MCF 10A (cell line): ENCODE measurements at regions not wholly inside any gene's neighbourhood (a gene's known extent, or its start where the extent isn't known, plus 50 kb on each side); places are given as distances from the start of the nearest gene placed in this dataset.

Experiments used
- BruUV-seq: library from RNA; stranded (reverse); fragments of 400-500 nt; replicated peaks from 2 replicates; lab custom pipeline; 2021; lab: Mats Ljungman, UMichigan
- CTCF ChIA-PET: fragments of 300-600 bp; sonication (Branson Sonifier 250); formaldehyde crosslinking; extraction: SDS; loops from one replicate; lab custom pipeline; 2021; ENCODE audit warnings: antibody characterized with exemption, inconsistent platforms; lab: Yijun Ruan, JAX
- POLR2A ChIA-PET: fragments of 300-600, 350-650 bp; sonication (Branson Sonifier 250); formaldehyde crosslinking; extraction: SDS; loops from one replicate; lab custom pipeline; 2020; ENCODE audit warnings: antibody characterized with exemption, inconsistent platforms; lab: Yijun Ruan, JAX
- DNase-seq: peaks from one replicate; pipeline ENCODE4 v3.0.0-alpha.2; 2018; ENCODE audit not compliant: unreplicated experiment
- H3K27ac Mint-ChIP-seq: one replicate; pipeline ENCODE4 v1.8.0; 2022; ENCODE audit warnings: mild to moderate bottlenecking, low read depth, mixed read lengths; ENCODE audit not compliant: unreplicated experiment
- H3K27me3 Mint-ChIP-seq: one replicate; pipeline ENCODE4 v1.8.0; 2022; ENCODE audit warnings: mixed read lengths; ENCODE audit not compliant: insufficient read depth, unreplicated experiment
- H3K36me3 Mint-ChIP-seq: one replicate; pipeline ENCODE4 v1.8.0; 2022; ENCODE audit warnings: mild to moderate bottlenecking, moderate library complexity, mixed read lengths; ENCODE audit not compliant: insufficient read depth, unreplicated experiment
- H3K4me1 Mint-ChIP-seq: one replicate; pipeline ENCODE4 v1.8.0; 2022; ENCODE audit warnings: mixed read lengths; ENCODE audit not compliant: insufficient read depth, unreplicated experiment
- H3K4me3 Mint-ChIP-seq: one replicate; pipeline ENCODE4 v1.8.0; 2022; ENCODE audit warnings: mild to moderate bottlenecking, moderate library complexity, mixed read lengths; ENCODE audit not compliant: unreplicated experiment
- H3K9me3 Mint-ChIP-seq: one replicate; pipeline ENCODE4 v1.8.0; 2022; ENCODE audit warnings: mixed read lengths; ENCODE audit not compliant: unreplicated experiment
- intact Hi-C: fragments of 100-400 bp; cut with micrococcal nuclease; formaldehyde crosslinking; loops from 2 replicates; pipeline ENCODE4 v1.14.1; 2022
- TF ChIP-seq, protein P1 (sequence below): fragments of 200-600 bp; IDR thresholded peaks from one replicate; pipeline ENCODE4 v1.8.0; 2022; ENCODE audit warnings: antibody characterized with exemption, mild to moderate bottlenecking; ENCODE audit not compliant: unreplicated experiment

DNA sequence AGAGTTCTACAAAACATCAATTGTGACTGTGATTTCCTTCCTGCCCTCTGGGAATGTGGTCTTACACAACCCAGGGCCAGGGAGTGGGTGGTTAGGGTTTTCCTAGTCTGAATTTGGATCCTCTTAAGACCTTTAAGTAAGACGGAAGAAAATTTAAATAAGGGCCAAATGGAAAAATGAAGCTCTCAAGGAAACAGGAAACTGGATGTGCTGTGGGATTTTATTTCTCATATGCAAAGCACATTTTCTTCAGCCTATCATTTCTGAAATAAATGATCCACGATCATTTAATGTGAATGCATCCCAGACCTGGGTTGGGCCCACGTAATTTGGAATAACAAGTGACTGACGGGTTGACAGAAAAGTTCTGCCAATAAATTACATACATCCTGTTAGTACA lies 243.6 kb downstream of the CLIC5 start:
- POLR2A ChIA-PET: no interaction called here
- Mint-ChIP-seq H3K4me3 (no peak overlapping the region), H3K4me1 (no peaks in the 10 kb centered on the region), H3K9me3 (peaks cover 6% of the 10 kb centered on the region), H3K36me3 (no peaks in the 10 kb centered on the region), H3K27ac (no peak overlapping the region), H3K27me3 (no peaks in the 10 kb centered on the region)
- TF ChIP-seq, protein P1, sequence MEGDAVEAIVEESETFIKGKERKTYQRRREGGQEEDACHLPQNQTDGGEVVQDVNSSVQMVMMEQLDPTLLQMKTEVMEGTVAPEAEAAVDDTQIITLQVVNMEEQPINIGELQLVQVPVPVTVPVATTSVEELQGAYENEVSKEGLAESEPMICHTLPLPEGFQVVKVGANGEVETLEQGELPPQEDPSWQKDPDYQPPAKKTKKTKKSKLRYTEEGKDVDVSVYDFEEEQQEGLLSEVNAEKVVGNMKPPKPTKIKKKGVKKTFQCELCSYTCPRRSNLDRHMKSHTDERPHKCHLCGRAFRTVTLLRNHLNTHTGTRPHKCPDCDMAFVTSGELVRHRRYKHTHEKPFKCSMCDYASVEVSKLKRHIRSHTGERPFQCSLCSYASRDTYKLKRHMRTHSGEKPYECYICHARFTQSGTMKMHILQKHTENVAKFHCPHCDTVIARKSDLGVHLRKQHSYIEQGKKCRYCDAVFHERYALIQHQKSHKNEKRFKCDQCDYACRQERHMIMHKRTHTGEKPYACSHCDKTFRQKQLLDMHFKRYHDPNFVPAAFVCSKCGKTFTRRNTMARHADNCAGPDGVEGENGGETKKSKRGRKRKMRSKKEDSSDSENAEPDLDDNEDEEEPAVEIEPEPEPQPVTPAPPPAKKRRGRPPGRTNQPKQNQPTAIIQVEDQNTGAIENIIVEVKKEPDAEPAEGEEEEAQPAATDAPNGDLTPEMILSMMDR: no peak
- intact Hi-C loops: no loop called here
- CTCF ChIA-PET: interaction anchor here (2.5 kb wide), 1 partner anchor 11 kb away, joined by 9 read pairs; no protein-coding TSS in a partner anchor
- BruUV-seq: no TSS peak
- no peak for DNase-seq

DNA sequence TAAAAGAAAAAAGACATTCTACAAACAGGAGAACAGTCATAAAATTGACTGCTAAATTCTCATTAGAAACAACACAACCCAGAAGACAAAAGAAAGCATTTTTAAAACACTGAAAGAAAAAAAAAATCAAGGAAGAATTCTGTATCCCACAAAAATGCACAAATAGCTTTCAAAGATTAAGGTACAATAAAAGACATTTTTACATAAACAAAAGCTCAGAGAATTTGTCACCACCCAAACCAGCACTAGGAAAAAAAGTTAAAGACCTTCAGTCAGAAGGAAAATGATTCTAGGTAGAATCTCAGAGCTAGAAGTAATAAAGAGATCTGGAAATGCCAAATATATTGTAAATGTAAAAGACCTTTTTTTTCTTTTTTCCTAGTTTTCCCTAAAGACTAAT lies 252.4 kb downstream of the CLIC5 start:
- ChIA-PET POLR2A (interaction anchor here (0.7 kb wide), 1 partner anchor 165 kb away, joined by 3 read pairs; no protein-coding TSS in a partner anchor), CTCF (no interaction called here)
- TF ChIP-seq, protein P1: no peak

DNA sequence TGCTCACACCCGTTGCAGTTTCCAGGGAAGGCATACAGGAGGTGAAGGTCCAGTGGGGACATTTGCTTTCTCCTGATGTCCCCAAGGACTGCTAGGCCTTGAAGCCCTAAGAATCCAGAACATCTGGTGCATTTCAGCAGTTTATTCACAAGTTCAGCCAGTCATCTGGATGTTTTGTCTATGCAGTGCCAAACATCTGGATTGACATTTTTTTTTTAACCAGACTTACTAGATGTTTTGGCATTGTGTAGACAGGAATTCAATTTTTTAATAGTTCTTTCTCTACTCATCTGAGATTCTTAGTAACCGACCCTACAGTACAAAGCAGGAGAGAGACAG lies 256.2 kb downstream of the CLIC5 start:
- Mint-ChIP-seq H3K27me3 (no peaks in the 10 kb centered on the region), H3K27ac (no peak overlapping the region), H3K36me3 (no peaks in the 10 kb centered on the region), H3K4me3 (no peak overlapping the region), H3K9me3 (peaks cover 15% of the 10 kb centered on the region), H3K4me1 (no peaks in the 10 kb centered on the region)
- BruUV-seq: no TSS peak
- no peak for DNase-seq
- POLR2A ChIA-PET: interaction anchor here (0.6 kb wide), 1 partner anchor 17 kb away, joined by 3 read pairs; no protein-coding TSS in a partner anchor
- intact Hi-C loops: no loop called here
- TF ChIP-seq, protein P1: no peak
- CTCF ChIA-PET: interaction anchor here (0.6 to 0.8 kb wide), 2 partner anchors 23 to 450 kb away, joined by 3 to 4 read pairs; no protein-coding TSS in a partner anchor

More for the DNA sequence above, 252.4 kb downstream of the CLIC5 start:
- Mint-ChIP-seq H3K4me3 (no peak overlapping the region), H3K27me3 (no peaks in the 10 kb centered on the region), H3K36me3 (no peaks in the 10 kb centered on the region), H3K9me3 (peaks cover 33% of the 10 kb centered on the region), H3K27ac (no peak overlapping the region), H3K4me1 (no peaks in the 10 kb centered on the region)
- intact Hi-C loops: loop anchor here (10.0 kb wide), 1 partner anchor 142 kb away; no protein-coding TSS in a partner anchor
- DNase-seq: no peak
- no TSS peak for BruUV-seq

DNA sequence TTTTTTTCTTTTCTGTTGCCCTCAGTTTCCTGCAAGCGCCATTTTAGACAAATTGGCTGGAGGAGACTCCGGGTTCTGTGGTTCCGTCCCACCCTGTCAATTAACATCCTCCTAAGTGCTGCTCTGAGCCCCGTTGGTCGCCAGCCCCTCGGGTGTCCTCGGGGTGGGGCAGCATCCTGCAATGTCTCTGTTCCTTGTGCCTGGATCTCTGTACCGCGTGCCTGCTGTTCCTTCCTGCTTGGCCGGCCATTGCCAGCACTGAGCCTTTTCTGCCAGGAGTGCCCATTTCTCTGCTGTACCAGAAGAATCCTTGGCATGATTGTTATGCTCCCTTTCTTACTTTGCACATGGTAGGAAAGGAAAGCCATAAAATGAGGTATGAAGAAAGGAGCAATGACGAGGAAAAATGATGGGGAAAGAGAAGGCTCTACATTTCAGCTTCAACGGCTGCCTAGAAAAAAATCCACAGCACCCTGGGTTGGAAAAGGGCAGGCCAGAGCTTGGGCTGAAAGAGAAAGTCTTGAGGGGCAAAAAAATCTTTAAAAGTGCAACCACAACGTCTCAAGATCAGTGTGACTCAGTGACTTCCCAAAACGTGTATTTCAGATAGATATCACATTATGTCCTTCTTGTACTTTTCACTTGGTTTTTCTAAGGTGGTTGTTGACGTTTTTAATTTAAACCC lies 256.7 kb downstream of the CLIC5 start:
- intact Hi-C loops: no loop called here
- Mint-ChIP-seq H3K9me3 (peaks cover 13% of the 10 kb centered on the region), H3K4me3 (no peak overlapping the region), H3K4me1 (no peaks in the 10 kb centered on the region), H3K36me3 (no peaks in the 10 kb centered on the region), H3K27me3 (no peaks in the 10 kb centered on the region), H3K27ac (no peak overlapping the region)
- POLR2A ChIA-PET: no interaction called here
- no TSS peak for BruUV-seq
- no peak for DNase-seq
- CTCF ChIA-PET: interaction anchor here (0.6 kb wide), 1 partner anchor 450 kb away, joined by 4 read pairs; no protein-coding TSS in a partner anchor
- TF ChIP-seq, protein P1: no peak
